ENCODE measurements at regions not wholly inside any gene's neighbourhood (a gene's known extent, or its start where the extent isn't known, plus 50 kb on each side); places are given as distances from the start of the nearest gene placed in this dataset.

- no peak for TF ChIP-seq CTCF (IDR thresholded peaks at IDR 0.05; ENCODE audit: insufficient read depth, low read length)
- no peak for TF ChIP-seq SPI1 (IDR thresholded peaks at IDR 0.05; ENCODE audit: borderline replicate concordance, low read depth)
- TF ChIP-seq REST (IDR thresholded peaks at IDR 0.05; ENCODE audit: insufficient replicate concordance, low read depth) = no peak
Measured at GRCh38 chrX:124796989-124797388, 450.6 kb downstream of the SH2D1A start.

Data from HL-60 (cell line).